GM18909 (cell line): ENCODE measurements at regions not wholly inside any gene's neighbourhood (a gene's known extent, or its start where the extent isn't known, plus 50 kb on each side); places are given as distances from the start of the nearest gene placed in this dataset.
A peak's percentile ranks its signal among the peaks of the same experiment; 100 is the strongest.

Source experiments
- ATAC-seq: cut with Tn5 transposase; IDR thresholded peaks from one replicate; pipeline ENCODE4 v1.9.1; 2021; ENCODE audit warnings: mild to moderate bottlenecking; ENCODE audit not compliant: unreplicated experiment, poor library complexity

DNA sequence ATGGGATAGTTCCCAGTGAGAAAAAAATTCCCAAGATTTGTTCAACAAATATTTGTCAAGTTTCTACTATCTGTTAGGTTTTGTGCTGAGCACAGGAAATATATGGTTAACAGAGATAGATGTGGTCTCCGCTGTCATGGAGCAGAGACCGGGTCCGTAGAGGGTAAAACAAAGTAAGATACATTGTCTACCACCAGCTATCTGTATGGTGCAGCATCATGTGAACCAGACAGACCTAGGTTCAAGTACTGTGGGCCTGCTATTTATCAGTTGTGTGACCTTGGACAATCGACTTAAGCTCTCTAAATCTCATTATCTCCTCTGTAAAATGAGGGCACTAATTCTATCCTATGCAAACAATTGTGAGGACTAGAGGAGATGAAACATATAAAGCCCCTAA is 109.8 kb downstream of the DUSP10 start:
- no peak for ATAC-seq

DNA sequence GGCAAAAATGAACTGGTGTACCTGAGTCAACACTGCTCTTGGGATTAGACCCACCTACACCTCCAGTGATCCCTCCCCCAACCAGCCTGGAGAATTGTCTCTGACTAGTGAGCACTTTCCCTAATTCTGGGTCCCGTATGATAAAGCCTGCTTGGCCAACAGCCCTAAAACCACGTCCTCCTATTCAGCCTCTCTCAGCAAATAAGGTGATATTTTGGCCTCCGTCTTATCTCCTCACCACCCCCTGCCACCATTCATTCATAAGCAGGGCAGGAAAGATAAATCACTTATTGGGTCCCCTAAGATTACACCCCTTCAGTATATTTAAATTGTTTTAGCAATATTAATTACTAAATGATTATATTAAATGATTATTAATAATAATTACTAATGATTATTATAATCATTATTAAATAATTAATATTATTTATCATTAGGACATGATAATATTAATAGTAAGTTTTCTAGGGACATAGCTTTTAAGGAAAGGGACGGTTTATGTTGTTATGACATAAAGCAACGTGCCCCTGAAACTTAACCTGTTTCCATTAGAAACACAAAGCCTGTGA is 108.0 kb downstream of the DUSP10 start:
- no peak for ATAC-seq

DNA sequence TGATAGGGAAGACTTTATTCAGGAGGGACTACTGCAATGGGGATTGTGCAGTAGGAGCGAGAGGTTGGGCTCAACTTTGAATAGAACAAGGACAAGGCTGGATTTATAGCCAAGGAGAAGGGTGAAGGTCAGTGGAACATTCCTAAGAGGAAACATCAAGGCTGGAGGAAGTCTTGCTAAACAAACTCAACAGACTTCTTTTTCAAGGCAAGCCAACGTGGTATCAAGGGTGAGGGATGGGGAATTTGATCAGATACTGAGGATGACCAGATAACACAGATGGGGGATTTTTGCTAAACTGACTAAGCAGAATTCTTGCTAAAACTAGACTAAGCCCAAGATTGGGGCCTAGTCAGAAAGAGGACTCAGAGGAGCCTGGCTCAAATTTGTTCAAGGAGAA is 107.3 kb downstream of the DUSP10 start:
- no peak for ATAC-seq

DNA sequence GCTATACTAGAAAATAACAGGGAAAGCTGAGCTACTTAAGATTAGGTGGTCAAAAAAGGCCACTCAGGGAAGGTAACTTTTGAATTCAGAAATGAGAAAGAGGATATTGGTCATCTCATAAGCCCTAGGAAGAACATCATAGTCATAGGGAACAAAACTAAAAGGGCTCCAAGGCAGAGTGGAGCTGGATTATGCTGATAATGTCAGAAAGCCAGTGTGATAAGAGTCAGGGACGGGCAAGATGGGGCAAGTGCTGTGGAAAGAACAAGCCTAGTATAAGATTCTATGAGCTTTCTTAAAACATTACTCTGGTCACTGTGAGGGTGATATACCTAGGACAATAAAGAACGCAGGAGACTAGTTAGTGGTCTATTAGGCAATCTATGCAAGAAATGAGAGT is 106.6 kb downstream of the DUSP10 start:
- no peak for ATAC-seq

DNA sequence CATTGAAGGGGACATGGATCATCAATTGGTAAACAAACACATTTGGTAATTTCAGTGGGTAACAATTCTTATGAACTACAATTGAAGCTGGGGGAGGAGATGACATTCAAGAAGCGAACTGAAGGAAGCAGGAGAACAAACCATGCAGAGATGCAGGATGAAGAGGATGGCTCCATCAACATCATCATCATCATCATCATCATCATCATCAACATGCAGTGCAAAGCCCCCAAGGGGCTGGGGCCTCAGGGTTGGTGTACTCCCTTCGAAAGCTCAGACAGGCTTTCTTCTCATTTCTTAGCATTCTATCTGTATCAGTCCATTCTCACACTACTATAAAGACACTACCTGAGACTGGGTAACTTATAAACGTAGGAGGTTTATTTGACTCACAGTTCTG is 105.8 kb downstream of the DUSP10 start:
- no peak for ATAC-seq

DNA sequence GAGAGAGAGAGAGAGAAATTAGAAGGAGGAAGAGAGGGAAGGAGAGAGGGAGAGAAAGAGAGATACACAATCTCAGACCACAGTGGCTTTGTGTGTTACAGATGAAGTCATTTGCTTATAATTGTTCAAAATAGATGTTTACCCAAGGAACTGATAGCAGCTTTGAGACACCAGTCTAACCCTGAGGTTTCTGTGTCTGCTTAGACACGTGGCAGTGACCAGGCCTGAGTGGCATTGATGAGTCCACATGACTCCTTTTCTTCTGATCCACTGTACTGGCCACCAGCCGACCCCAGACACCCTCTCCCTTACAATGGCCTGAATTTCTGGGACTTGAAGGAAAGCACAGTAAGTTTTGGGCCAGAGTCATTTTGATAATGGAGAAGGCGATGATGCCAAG is 104.9 kb downstream of the DUSP10 start:
- ATAC-seq, result no peak

DNA sequence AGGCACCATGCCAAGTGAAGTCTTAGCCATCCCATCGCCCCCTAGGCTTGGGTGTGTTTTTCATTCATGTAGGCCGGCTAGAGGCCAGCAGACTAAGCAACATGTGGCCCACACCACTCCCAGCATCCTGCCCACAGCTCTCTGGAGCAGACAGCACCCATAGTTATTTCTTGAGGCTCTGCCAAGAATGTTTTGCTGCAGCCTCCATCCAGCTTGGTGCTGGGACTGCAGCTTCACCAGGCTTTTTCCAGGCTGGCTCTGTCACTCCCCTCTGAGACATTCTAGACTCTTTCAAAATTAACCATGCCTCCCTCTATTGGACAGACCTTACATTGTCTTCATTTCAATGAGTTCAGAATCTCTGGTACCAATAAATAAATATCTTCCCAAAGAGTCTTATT is 104.2 kb downstream of the DUSP10 start:
- ATAC-seq, result no peak

DNA sequence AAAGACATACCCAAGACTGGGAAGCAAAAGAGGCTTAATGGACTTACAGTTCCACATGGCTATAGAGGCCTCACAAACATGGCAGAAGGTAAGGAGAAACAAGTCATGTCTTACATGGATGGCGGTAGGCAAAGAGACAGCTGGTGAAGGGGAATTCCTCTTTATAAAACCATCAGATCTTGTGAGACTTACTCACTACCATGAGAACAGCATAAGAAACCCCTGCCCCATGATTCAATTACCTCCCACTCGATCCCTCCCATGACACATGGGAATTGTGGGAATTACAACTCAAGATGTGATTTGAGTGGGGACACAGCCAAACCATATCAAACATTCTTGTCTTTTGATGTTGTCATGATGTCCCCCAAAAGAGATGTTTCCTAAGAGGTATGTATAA is 103.3 kb downstream of the DUSP10 start:
- no peak for ATAC-seq

DNA sequence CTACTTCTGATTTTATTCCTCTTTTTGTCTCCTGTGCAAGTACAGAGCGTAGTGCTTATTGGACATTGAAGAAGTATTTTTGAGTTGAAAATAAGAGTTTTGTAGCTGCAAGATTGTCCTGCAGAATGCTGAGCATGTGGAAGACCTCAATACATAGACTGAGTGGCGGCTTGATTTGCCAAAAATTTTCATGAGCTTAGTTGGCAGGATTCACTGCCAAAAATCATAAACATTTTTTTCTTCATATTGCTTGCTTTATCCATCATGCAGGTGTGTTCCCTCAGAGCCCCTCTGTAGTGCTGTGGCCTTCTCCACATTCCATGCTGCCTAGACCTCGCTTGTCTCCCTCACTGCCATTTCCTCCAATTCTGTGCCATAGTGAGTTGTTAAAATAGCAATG is 100.1 kb downstream of the DUSP10 start:
- ATAC-seq, result no peak

DNA sequence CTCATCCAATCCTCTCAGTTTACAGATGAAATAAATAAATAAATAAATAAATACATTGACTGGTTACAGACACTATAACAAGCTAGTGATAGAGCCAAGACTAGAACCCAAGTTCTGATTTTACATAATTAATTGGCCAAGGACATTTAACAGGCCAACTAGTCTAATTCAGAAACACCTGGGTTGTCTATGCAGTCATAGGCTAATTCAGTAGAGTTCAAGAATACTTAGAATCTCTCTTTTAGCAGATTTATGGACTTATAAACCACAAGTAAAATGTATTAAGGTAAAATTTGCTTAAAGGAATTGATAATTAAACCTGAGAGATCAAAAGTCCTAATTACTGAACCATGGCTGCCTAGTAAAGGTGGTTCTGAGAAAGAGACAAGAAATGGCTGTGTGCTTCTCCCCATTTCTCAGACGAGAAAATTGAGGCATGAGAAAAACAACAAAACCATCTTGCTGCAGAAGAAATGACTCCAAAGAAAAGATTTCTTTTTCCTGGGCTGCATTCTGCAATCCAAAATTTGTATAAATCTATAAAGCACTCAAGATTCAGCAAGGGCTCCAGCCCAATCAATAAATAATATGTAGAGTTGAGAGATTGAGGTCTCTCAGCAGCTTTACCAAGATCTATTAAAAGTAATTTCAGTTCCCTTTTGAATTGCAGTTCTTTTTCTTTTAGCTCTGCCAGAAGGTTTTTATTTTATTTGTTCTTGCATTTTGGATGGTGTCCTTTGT is 98.3 kb downstream of the DUSP10 start:
- ATAC-seq, result peak; percentile 65

DNA sequence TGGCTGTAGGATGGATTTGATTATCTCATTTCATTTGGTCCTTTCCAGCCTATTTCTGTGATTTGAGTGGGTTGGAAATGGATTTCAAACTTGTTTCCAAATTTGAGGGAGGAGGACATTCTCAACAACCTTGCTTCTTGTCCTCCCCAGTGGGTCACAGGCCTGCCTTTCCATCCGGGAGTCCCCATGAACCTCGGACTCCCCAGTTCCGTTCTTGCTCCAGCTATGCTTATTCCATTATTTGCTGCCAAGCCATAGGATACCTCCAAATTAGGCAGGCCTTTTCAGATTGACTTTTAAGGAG is 97.8 kb downstream of the DUSP10 start:
- ATAC-seq, result peak; percentile 29

DNA sequence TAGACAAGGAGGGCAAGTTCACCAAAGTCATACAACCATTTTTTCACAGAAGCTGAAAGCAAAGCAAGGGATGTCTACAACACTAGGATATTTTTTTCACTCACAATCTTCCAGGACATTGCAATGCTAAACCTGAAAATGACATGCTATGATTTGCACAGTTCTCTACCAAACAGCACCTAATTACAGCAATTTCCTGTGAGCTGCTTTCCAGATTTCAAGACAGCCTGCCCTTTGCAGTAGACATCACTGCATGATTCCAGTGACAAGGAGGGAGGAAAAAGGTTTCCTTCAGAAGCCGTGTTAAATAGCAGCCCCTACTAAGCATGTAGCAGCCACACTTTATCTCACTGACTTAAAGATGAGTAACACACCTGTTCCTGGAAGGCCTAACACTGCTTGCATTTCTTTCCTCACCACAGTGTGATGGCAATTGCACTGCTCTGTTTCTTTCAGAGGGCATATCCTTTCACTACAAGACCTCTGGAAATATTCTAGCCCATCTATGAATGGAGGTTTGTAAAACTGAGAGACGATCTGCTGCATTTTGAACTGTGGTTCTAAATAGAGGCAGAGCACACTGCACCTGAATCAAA is 97.1 kb downstream of the DUSP10 start:
- ATAC-seq, result peak; percentile 40

DNA sequence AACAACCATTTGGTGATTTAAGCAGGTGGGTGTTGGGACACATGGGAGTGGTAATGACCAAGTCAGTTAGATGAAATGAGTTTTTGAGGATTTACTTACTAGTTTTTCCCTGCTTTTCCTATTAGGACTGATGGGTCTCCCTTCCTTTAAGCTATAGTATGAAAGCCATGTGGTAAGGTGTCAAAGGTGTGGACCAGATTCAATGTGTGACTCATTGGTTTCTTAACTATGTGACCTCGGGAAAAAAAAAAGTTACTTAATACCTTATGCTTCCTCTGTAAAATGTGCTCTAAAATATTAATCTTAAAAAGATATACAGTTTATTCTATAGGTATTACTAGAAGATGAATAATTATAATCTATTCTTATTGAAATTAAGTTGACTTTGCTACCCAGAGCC is 93.7 kb downstream of the DUSP10 start:
- ATAC-seq, result no peak
